HG03460 (cell line): ENCODE measurements at regions not wholly inside any gene's neighbourhood (a gene's known extent, or its start where the extent isn't known, plus 50 kb on each side); places are given as distances from the start of the nearest gene placed in this dataset.

ENCODE experiments used
- ATAC-seq: cut with Tn5 transposase; IDR thresholded peaks from one replicate; pipeline ENCODE4 v1.9.1; 2021; ENCODE audit not compliant: unreplicated experiment

GRCh38 chr14:53808042-53808441, 148.6 kb downstream of the BMP4 start:
- ATAC-seq = no peak

- no peak for ATAC-seq
Observed at GRCh38 chr14:53807542-53807941, 149.1 kb downstream of the BMP4 start.

- ATAC-seq = no peak
Observed at GRCh38 chr14:53807108-53807507, 149.5 kb downstream of the BMP4 start.

GRCh38 chr14:53796734-53797133, 159.9 kb downstream of the BMP4 start:
- no peak for ATAC-seq

- ATAC-seq = no peak
Observed at GRCh38 chr14:53793790-53794505, 162.7 kb downstream of the BMP4 start.

GRCh38 chr14:53792909-53793308, 163.7 kb downstream of the BMP4 start:
- no peak for ATAC-seq

GRCh38 chr14:53790731-53791500, 165.7 kb downstream of the BMP4 start:
- no peak for ATAC-seq

GRCh38 chr14:53788566-53788965, 168.1 kb downstream of the BMP4 start:
- ATAC-seq = no peak

- ATAC-seq = no peak
Observed at GRCh38 chr14:53786045-53786444, 170.6 kb downstream of the BMP4 start.

- no peak for ATAC-seq
Observed at GRCh38 chr14:53784688-53785087, 171.9 kb downstream of the BMP4 start.

GRCh38 chr14:53783256-53783655, 173.4 kb downstream of the BMP4 start:
- ATAC-seq = no peak

- no peak for ATAC-seq
Observed at GRCh38 chr14:53780051-53780555, 176.5 kb downstream of the BMP4 start.

GRCh38 chr14:53779301-53779700, 177.3 kb downstream of the BMP4 start:
- no peak for ATAC-seq

- no peak for ATAC-seq
Observed at GRCh38 chr14:53778263-53778662, 178.4 kb downstream of the BMP4 start.

GRCh38 chr14:53772936-53773335, 183.7 kb downstream of the BMP4 start:
- ATAC-seq = no peak

- ATAC-seq = no peak
Observed at GRCh38 chr14:53767566-53767965, 189.1 kb downstream of the BMP4 start.

GRCh38 chr14:53766601-53767000, 190.0 kb downstream of the BMP4 start:
- no peak for ATAC-seq

- ATAC-seq = no peak
Observed at GRCh38 chr14:53766106-53766505, 190.5 kb downstream of the BMP4 start.

- no peak for ATAC-seq
Observed at GRCh38 chr14:53764846-53765245, 191.8 kb downstream of the BMP4 start.

GRCh38 chr14:53758141-53758540, 198.5 kb downstream of the BMP4 start:
- ATAC-seq = no peak

- ATAC-seq = no peak
Observed at GRCh38 chr14:53757732-53758131, 198.9 kb downstream of the BMP4 start.

GRCh38 chr14:53751650-53752049, 205.0 kb downstream of the BMP4 start:
- no peak for ATAC-seq
